Smooth muscle cell (in vitro differentiated cells): ENCODE measurements at regions not wholly inside any gene's neighbourhood (a gene's known extent, or its start where the extent isn't known, plus 50 kb on each side); places are given as distances from the start of the nearest gene placed in this dataset.

ENCODE experiments used
- DNase-seq: peaks from one replicate; lab custom pipeline; 2025; ENCODE audit not compliant: unreplicated experiment; lab: John Stamatoyannopoulos, UW
- H2AFZ ChIP-seq: fragments of 200-600 bp; sonication (generic); 2 replicates; pipeline ENCODE4 v1.6.0; 2016; ENCODE audit warnings: antibody characterized with exemption, low read depth, mild to moderate bottlenecking
- H3F3A ChIP-seq: fragments of 200-600 bp; sonication (generic); 2 replicates; pipeline ENCODE4 v1.6.0; 2017; ENCODE audit warnings: antibody characterized with exemption, low read depth
- H3K27ac ChIP-seq: fragments of 200-600 bp; sonication (generic); 2 replicates; pipeline ENCODE4 v1.5.1; 2016; ENCODE audit warnings: low read depth, mild to moderate bottlenecking
- H3K27me3 ChIP-seq: fragments of 200-600 bp; sonication (generic); 2 replicates; pipeline ENCODE4 v1.6.1; 2016; ENCODE audit warnings: low read depth, mild to moderate bottlenecking
- H3K36me3 ChIP-seq: fragments of 200-600 bp; sonication (generic); 2 replicates; pipeline ENCODE4 v1.5.1; 2016; ENCODE audit warnings: low read depth
- H3K4me1 ChIP-seq: fragments of 200-600 bp; sonication (generic); 2 replicates; pipeline ENCODE4 v1.5.1; 2016; ENCODE audit warnings: low read depth
- H3K4me2 ChIP-seq: fragments of 200-600 bp; sonication (generic); 2 replicates; pipeline ENCODE4 v1.6.0; 2016; ENCODE audit warnings: mild to moderate bottlenecking
- H3K4me3 ChIP-seq: fragments of 200-600 bp; sonication (generic); 2 replicates; pipeline ENCODE4 v1.5.1; 2016; ENCODE audit warnings: mild to moderate bottlenecking
- H3K79me2 ChIP-seq: fragments of 200-600 bp; sonication (generic); 2 replicates; pipeline ENCODE4 v1.6.0; 2016; ENCODE audit warnings: low read depth, mild to moderate bottlenecking
- H3K9ac ChIP-seq: fragments of 200-600 bp; sonication (generic); 2 replicates; pipeline ENCODE4 v1.6.0; 2016; ENCODE audit warnings: low read depth
- H3K9me3 ChIP-seq: fragments of 200-600 bp; sonication (generic); replicated peaks from 2 replicates; pipeline ENCODE4 v1.5.1; 2016; ENCODE audit warnings: low read depth
- H4K20me1 ChIP-seq: fragments of 200-600 bp; sonication (generic); 2 replicates; pipeline ENCODE4 v1.6.0; 2016; ENCODE audit warnings: low read depth
- CTCF ChIP-seq: fragments of 200-600 bp; sonication (generic); IDR thresholded peaks from 2 replicates; pipeline ENCODE4 v1.5.1; 2017; ENCODE audit warnings: borderline replicate concordance, mild to moderate bottlenecking, antibody characterized with exemption; ENCODE audit not compliant: insufficient read depth, poor library complexity, severe bottlenecking
- WGBS: methylation state at CpG from one replicate; pipeline ENCODE4 v1.1.7; 2016; ENCODE audit warnings: low lambda C conversion rate; 5-methylcytosine and 5-hydroxymethylcytosine counted together

DNA sequence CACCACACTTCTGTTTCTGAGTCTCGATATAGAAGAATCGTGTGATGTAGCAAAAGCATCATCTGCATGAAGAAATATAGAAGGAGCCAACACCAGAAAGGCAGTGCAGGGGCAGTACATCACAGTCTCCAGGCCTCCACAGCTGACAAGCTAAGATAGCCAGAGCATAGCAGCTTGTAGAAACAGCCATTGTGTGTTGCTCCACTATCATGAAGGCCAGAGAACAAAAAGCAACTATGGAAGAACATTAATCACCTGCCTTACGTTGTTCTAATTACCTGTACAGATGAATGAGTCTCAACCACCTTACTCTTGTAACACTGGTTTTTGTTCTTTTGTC, 129.0 kb downstream of the RND3 start:
- WGBS: 87% methylated on average over 3 of the region's 3 CpGs
- H2AFZ ChIP-seq: no peak overlapping the region
- no peaks in the 10 kb centered on the region for H4K20me1 ChIP-seq
- no peaks in the 10 kb centered on the region for H3K79me2 ChIP-seq
- H3K9ac ChIP-seq: no peak overlapping the region
- H3K4me1 ChIP-seq: no peaks in the 10 kb centered on the region
- H3K4me3 ChIP-seq: no peak overlapping the region
- H3K9me3 ChIP-seq: no peaks in the 10 kb centered on the region
- H3K27me3 ChIP-seq: no peaks in the 10 kb centered on the region
- no peaks in the 10 kb centered on the region for H3K36me3 ChIP-seq
- no peak overlapping the region for H3K4me2 ChIP-seq
- H3F3A ChIP-seq: no peaks in the 10 kb centered on the region
- no peak for TF ChIP-seq CTCF
- DNase-seq: no peak
- peak overlapping the region; percentile 64 for H3K27ac ChIP-seq

DNA sequence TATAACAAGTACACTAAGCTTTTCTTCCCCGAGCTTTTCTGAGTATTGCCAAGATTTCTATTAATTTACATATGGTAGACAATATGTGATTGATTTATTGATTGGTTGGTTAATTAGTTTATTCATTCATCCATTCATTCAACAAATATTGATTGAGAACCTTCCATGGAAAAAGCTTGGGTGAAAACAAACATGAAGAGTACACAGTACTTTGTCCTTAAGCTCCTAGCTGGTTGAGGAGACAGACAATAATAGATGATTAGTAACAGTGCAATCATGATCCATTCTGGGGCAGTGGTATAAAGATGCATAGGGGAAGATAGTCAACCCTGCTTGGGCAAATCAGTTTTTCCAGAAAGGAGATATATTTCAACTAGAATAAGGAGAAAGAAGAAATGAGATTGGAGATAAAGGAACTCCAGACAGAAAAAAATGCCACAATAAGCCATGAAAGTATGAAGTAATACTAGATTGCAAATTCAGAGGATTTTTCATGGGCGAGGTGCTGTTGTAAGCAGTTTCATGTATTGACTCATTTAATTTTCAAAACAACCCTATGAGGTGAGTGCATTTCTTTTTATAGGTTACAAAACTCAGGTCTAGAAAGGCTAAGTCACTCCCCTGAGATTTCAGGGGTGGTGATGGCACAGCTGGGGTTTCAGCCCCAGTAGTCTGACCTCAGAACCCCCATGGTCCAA, 129.5 kb downstream of the RND3 start:
- WGBS: 62% methylated on average over 2 of the region's 2 CpGs
- no peak for DNase-seq
- H3K27me3 ChIP-seq: no peaks in the 10 kb centered on the region
- no peaks in the 10 kb centered on the region for H3K36me3 ChIP-seq
- no peak overlapping the region for H2AFZ ChIP-seq
- no peaks in the 10 kb centered on the region for H3F3A ChIP-seq
- H4K20me1 ChIP-seq: no peaks in the 10 kb centered on the region
- peak overlapping the region; percentile 64 for H3K27ac ChIP-seq
- no peak overlapping the region for H3K9ac ChIP-seq
- H3K4me1 ChIP-seq: no peaks in the 10 kb centered on the region
- no peak overlapping the region for H3K4me2 ChIP-seq
- no peak overlapping the region for H3K4me3 ChIP-seq
- H3K9me3 ChIP-seq: no peaks in the 10 kb centered on the region
- TF ChIP-seq CTCF: no peak
- no peaks in the 10 kb centered on the region for H3K79me2 ChIP-seq

DNA sequence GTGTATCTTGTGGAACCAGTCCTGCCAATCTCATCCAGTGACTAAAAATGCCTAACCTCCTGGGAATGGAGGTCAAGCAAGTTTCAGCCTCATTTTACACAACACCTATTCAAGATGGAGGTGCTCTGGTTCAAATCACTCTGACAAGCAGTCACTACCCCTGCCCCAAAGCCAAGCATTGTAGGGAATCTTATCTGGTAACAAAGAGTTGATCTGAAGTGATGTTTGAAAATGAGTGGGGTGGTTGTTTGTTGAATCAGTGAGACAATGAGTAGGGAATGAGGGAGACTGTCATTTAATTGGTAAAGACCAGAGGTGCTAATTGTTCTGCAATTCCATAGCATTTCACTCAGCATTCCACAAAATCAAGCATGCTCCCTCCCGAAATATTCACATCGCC, 132.0 kb downstream of the RND3 start:
- no peaks in the 10 kb centered on the region for H4K20me1 ChIP-seq
- no peak overlapping the region for H3K27ac ChIP-seq
- H3K4me3 ChIP-seq: no peak overlapping the region
- no peak overlapping the region for H3K9ac ChIP-seq
- H2AFZ ChIP-seq: no peak overlapping the region
- no peaks in the 10 kb centered on the region for H3K9me3 ChIP-seq
- WGBS: 68% methylated on average over 2 of the region's 2 CpGs
- no peaks in the 10 kb centered on the region for H3F3A ChIP-seq
- DNase-seq: no peak
- no peaks in the 10 kb centered on the region for H3K79me2 ChIP-seq
- H3K27me3 ChIP-seq: no peaks in the 10 kb centered on the region
- no peak for TF ChIP-seq CTCF
- no peak overlapping the region for H3K4me2 ChIP-seq
- H3K36me3 ChIP-seq: no peaks in the 10 kb centered on the region
- no peaks in the 10 kb centered on the region for H3K4me1 ChIP-seq

DNA sequence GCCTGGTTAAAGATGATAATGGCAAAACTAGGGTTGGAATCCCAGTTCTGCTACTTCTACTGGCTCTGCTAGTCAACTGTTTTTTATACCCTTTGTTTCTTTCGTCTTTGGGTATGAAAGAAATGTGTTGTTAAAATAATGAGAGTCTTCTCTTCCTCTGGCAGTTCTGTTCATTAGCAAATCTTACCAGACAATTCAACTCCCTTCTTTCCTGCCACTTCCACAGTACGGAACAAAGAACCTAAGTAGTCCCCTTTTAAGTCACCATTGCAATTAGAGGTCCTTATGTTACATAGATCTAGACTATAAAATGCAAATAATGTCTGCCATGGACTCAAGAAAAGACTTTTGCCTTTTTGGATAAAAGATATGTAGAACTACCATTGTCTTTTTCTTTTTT, 134.1 kb downstream of the RND3 start:
- Histone ChIP-seq H2AFZ (no peak overlapping the region), H3K4me3 (no peak overlapping the region), H3K4me2 (no peak overlapping the region), H3F3A (no peaks in the 10 kb centered on the region), H4K20me1 (no peaks in the 10 kb centered on the region), H3K36me3 (no peaks in the 10 kb centered on the region), H3K9ac (no peak overlapping the region), H3K79me2 (no peaks in the 10 kb centered on the region), H3K27ac (no peak overlapping the region), H3K27me3 (no peaks in the 10 kb centered on the region), H3K9me3 (no peaks in the 10 kb centered on the region), H3K4me1 (no peaks in the 10 kb centered on the region)
- TF ChIP-seq CTCF: no peak
- no peak for DNase-seq
- WGBS: 80% methylated on average over 2 of the region's 2 CpGs
